Mucosa of rectum (tissue), 2 donors: ENCODE measurements at regions not wholly inside any gene's neighbourhood (a gene's known extent, or its start where the extent isn't known, plus 50 kb on each side); places are given as distances from the start of the nearest gene placed in this dataset.

Experiments used
- H3K27ac ChIP-seq, 2 donors: one replicate each; pipeline ENCODE4 v1.7.0; 2013; ENCODE audit warnings: inconsistent platforms in 2 of 2, low read depth in 2 of 2, low read length in 2 of 2
- H3K27me3 ChIP-seq, 2 donors: one replicate each; pipeline ENCODE4 v1.7.0; 2013; ENCODE audit warnings: low read length in 2 of 2; ENCODE audit not compliant: control insufficient read depth in 2 of 2, insufficient read depth in 2 of 2
- H3K36me3 ChIP-seq, 2 donors: one replicate each; pipeline ENCODE4 v1.7.0; 2013; ENCODE audit warnings: low read length in 2 of 2; ENCODE audit not compliant: control insufficient read depth in 2 of 2, insufficient read depth in 2 of 2
- H3K4me1 ChIP-seq, 2 donors: one replicate each; pipeline ENCODE4 v1.7.0; 2013; ENCODE audit warnings: low read length in 2 of 2, mild to moderate bottlenecking in 1 of 2; ENCODE audit not compliant: control insufficient read depth in 2 of 2, insufficient read depth in 2 of 2
- H3K4me3 ChIP-seq, 2 donors: one replicate each; pipeline ENCODE4 v1.7.0; 2013; ENCODE audit warnings: low read length in 2 of 2
- H3K9ac ChIP-seq, 2 donors: one replicate each; pipeline ENCODE4 v1.7.0; 2013; ENCODE audit warnings: low read length in 2 of 2, low read depth in 1 of 2, mild to moderate bottlenecking in 1 of 2
- H3K9me3 ChIP-seq, 2 donors: one replicate each; pipeline ENCODE4 v1.7.0; 2013; ENCODE audit warnings: low read length in 2 of 2; ENCODE audit not compliant: control insufficient read depth in 2 of 2
- donor health status: healthy.
- donor health status: Normal muscosa, but diverticular disease.

GRCh38 chr6:12473494-12473893 is 183.3 kb downstream of the EDN1 start:
- H3K36me3 ChIP-seq, result no peaks in the 10 kb centered on the region
- H3K27ac ChIP-seq, result no peak overlapping the region
- no peak overlapping the region for H3K4me3 ChIP-seq
- H3K27me3 ChIP-seq, result no peaks in the 10 kb centered on the region
- no peaks in the 10 kb centered on the region for H3K4me1 ChIP-seq
- no peak overlapping the region for H3K9ac ChIP-seq
- H3K9me3 ChIP-seq, result no peaks in the 10 kb centered on the region

- no peak overlapping the region for H3K27ac ChIP-seq
- H3K9me3 ChIP-seq, result no peaks in the 10 kb centered on the region
- H3K4me1 ChIP-seq, result no peaks in the 10 kb centered on the region
- H3K4me3 ChIP-seq, result no peak overlapping the region
- H3K27me3 ChIP-seq, result no peaks in the 10 kb centered on the region
- H3K36me3 ChIP-seq, result no peaks in the 10 kb centered on the region
- H3K9ac ChIP-seq, result no peak overlapping the region
Observed at GRCh38 chr6:12474167-12475140, 184.3 kb downstream of the EDN1 start.

GRCh38 chr6:12476484-12476883 is 186.3 kb downstream of the EDN1 start:
- Histone ChIP-seq H3K9ac (no peak overlapping the region), H3K27me3 (no peaks in the 10 kb centered on the region), H3K4me3 (no peak overlapping the region), H3K9me3 (no peaks in the 10 kb centered on the region), H3K27ac (no peak overlapping the region), H3K36me3 (no peaks in the 10 kb centered on the region), H3K4me1 (no peaks in the 10 kb centered on the region)

GRCh38 chr6:12477616-12478015 is 187.5 kb downstream of the EDN1 start:
- no peak overlapping the region for H3K27ac ChIP-seq

GRCh38 chr6:12478921-12479320 is 188.8 kb downstream of the EDN1 start:
- Histone ChIP-seq H3K27me3 (no peaks in the 10 kb centered on the region), H3K9ac (no peak overlapping the region), H3K4me1 (peaks cover 0 to 2% of the 10 kb centered on the region in 2 donors), H3K36me3 (no peaks in the 10 kb centered on the region), H3K27ac (no peak overlapping the region), H3K4me3 (no peak overlapping the region), H3K9me3 (no peaks in the 10 kb centered on the region)

More at GRCh38 chr6:12477616-12478015, 187.5 kb downstream of the EDN1 start:
- Histone ChIP-seq H3K36me3 (no peaks in the 10 kb centered on the region), H3K9me3 (no peaks in the 10 kb centered on the region), H3K4me3 (no peak overlapping the region), H3K4me1 (no peaks in the 10 kb centered on the region), H3K27me3 (no peaks in the 10 kb centered on the region), H3K9ac (no peak overlapping the region)

- no peak overlapping the region for H3K27ac ChIP-seq
- peaks cover 2% of the 10 kb centered on the region in 2 donors for H3K4me1 ChIP-seq
- H3K9ac ChIP-seq, result no peak overlapping the region
- no peaks in the 10 kb centered on the region for H3K27me3 ChIP-seq
- H3K4me3 ChIP-seq, result no peak overlapping the region
- H3K36me3 ChIP-seq, result no peaks in the 10 kb centered on the region
- no peaks in the 10 kb centered on the region for H3K9me3 ChIP-seq
Observed at GRCh38 chr6:12479451-12479850, 189.3 kb downstream of the EDN1 start.

- H3K36me3 ChIP-seq, result no peaks in the 10 kb centered on the region
- no peak overlapping the region for H3K4me3 ChIP-seq
- peak overlapping the region in 1 of 2 donors; percentile 16 for H3K27ac ChIP-seq
- H3K9ac ChIP-seq, result no peak overlapping the region
- H3K9me3 ChIP-seq, result no peaks in the 10 kb centered on the region
- H3K27me3 ChIP-seq, result no peaks in the 10 kb centered on the region
- peaks cover 2 to 3% of the 10 kb centered on the region in 2 donors for H3K4me1 ChIP-seq
Observed at GRCh38 chr6:12479881-12480280, 189.7 kb downstream of the EDN1 start.

GRCh38 chr6:12480379-12480778 is 190.2 kb downstream of the EDN1 start:
- Histone ChIP-seq H3K9me3 (no peaks in the 10 kb centered on the region), H3K4me1 (peaks cover 2 to 3% of the 10 kb centered on the region in 2 donors), H3K36me3 (no peaks in the 10 kb centered on the region), H3K4me3 (no peak overlapping the region), H3K27me3 (no peaks in the 10 kb centered on the region), H3K27ac (peak overlapping the region in 1 of 2 donors; percentile 16), H3K9ac (no peak overlapping the region)

GRCh38 chr6:12481292-12481691 is 191.1 kb downstream of the EDN1 start:
- Histone ChIP-seq H3K36me3 (no peaks in the 10 kb centered on the region), H3K27me3 (no peaks in the 10 kb centered on the region), H3K27ac (no peak overlapping the region), H3K9me3 (no peaks in the 10 kb centered on the region), H3K4me3 (no peak overlapping the region), H3K9ac (no peak overlapping the region), H3K4me1 (peaks cover 2 to 3% of the 10 kb centered on the region in 2 donors)

- H3K27me3 ChIP-seq, result no peaks in the 10 kb centered on the region
- H3K4me1 ChIP-seq, result peaks cover 2 to 3% of the 10 kb centered on the region in 2 donors
- no peak overlapping the region for H3K4me3 ChIP-seq
Observed at GRCh38 chr6:12481850-12482249, 191.7 kb downstream of the EDN1 start.

More at GRCh38 chr6:12481850-12482249, 191.7 kb downstream of the EDN1 start:
- Histone ChIP-seq H3K36me3 (no peaks in the 10 kb centered on the region), H3K9ac (no peak overlapping the region), H3K27ac (no peak overlapping the region), H3K9me3 (no peaks in the 10 kb centered on the region)
